Parathyroid adenoma (tissue), 2 donors: ENCODE measurements at regions not wholly inside any gene's neighbourhood (a gene's known extent, or its start where the extent isn't known, plus 50 kb on each side); places are given as distances from the start of the nearest gene placed in this dataset.

Source experiments
- H2AFZ ChIP-seq: fragments of 300-600 bp; sonication (generic); one replicate; pipeline ENCODE4 v1.7.0; 2017; ENCODE audit warnings: antibody characterized with exemption, mild to moderate bottlenecking
- H3K27ac ChIP-seq: fragments of 300-600 bp; sonication (generic); one replicate; pipeline ENCODE4 v1.7.0; 2017
- H3K27me3 ChIP-seq: fragments of 300-600 bp; sonication (generic); one replicate; pipeline ENCODE4 v1.7.0; 2017; ENCODE audit warnings: low read length; ENCODE audit not compliant: control insufficient read depth, insufficient read depth
- H3K36me3 ChIP-seq: fragments of 300-600 bp; sonication (generic); one replicate; pipeline ENCODE4 v1.7.0; 2017; ENCODE audit warnings: low read length; ENCODE audit not compliant: control insufficient read depth, insufficient read depth
- H3K4me1 ChIP-seq: fragments of 300-600 bp; sonication (generic); one replicate; pipeline ENCODE4 v1.7.0; 2017; ENCODE audit warnings: control low read depth
- H3K4me2 ChIP-seq: fragments of 300-600 bp; sonication (generic); one replicate; pipeline ENCODE4 v1.7.0; 2017; ENCODE audit warnings: low read length
- H3K4me3 ChIP-seq: fragments of 300-600 bp; sonication (generic); one replicate; pipeline ENCODE4 v1.7.0; 2017; ENCODE audit warnings: low read depth, low read length
- H3K79me2 ChIP-seq: fragments of 300-600 bp; sonication (generic); one replicate; pipeline ENCODE4 v1.7.0; 2017; ENCODE audit warnings: control low read depth
- H3K9ac ChIP-seq: fragments of 300-600 bp; sonication (generic); one replicate; pipeline ENCODE4 v1.7.0; 2017; ENCODE audit warnings: mild to moderate bottlenecking
- H3K9me3 ChIP-seq: fragments of 300-600 bp; sonication (generic); one replicate; pipeline ENCODE4 v1.7.0; 2017; ENCODE audit warnings: low read length; ENCODE audit not compliant: control insufficient read depth
- CTCF ChIP-seq: fragments of 300-600 bp; sonication (generic); IDR thresholded peaks from one replicate; pipeline ENCODE4 v1.7.0; 2017; ENCODE audit warnings: antibody characterized with exemption, mild to moderate bottlenecking
- donor health status: primary hyperparathyroidism.

- Histone ChIP-seq H3K4me2 (no peak overlapping the region), H2AFZ (no peak overlapping the region), H3K9ac (no peak overlapping the region)
These were observed 151.0 kb downstream of the VCX3A start for GRCh38 chrX:6383917-6384316.

DNA sequence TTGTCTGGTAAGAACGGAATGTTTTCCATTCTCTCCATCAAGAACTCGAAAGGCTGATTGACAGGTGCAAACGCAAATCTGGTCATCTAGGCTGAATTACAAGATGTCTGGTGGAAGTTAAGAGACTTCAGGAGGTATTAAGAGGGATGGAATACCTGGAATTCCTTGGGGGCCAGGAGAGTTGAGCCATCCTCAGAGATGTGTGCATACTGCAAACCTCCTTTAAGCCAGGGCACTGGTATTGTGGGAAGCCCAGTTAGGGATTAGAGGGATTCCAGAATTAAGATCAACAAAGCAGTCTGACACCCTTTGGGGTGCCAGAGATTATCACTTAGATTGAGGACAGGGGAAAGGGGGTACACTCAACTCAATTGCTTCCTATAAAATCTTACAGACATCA is 151.4 kb downstream of the VCX3A start:
- Histone ChIP-seq H3K79me2 (no peaks in the 10 kb centered on the region), H3K27me3 (no peaks in the 10 kb centered on the region), H3K4me2 (no peak overlapping the region), H3K4me3 (no peak overlapping the region), H3K36me3 (no peaks in the 10 kb centered on the region), H3K27ac (no peak overlapping the region), H3K4me1 (no peaks in the 10 kb centered on the region), H3K9ac (no peak overlapping the region), H3K9me3 (no peaks in the 10 kb centered on the region), H2AFZ (no peak overlapping the region)
- TF ChIP-seq CTCF = no peak

More at GRCh38 chrX:6383917-6384316, 151.0 kb downstream of the VCX3A start:
- H3K4me3 ChIP-seq = no peak overlapping the region
- no peaks in the 10 kb centered on the region for H3K9me3 ChIP-seq
- H3K79me2 ChIP-seq = no peaks in the 10 kb centered on the region
- H3K27ac ChIP-seq = no peak overlapping the region
- H3K4me1 ChIP-seq = no peaks in the 10 kb centered on the region
- H3K36me3 ChIP-seq = no peaks in the 10 kb centered on the region
- no peak for TF ChIP-seq CTCF
- H3K27me3 ChIP-seq = no peaks in the 10 kb centered on the region

DNA sequence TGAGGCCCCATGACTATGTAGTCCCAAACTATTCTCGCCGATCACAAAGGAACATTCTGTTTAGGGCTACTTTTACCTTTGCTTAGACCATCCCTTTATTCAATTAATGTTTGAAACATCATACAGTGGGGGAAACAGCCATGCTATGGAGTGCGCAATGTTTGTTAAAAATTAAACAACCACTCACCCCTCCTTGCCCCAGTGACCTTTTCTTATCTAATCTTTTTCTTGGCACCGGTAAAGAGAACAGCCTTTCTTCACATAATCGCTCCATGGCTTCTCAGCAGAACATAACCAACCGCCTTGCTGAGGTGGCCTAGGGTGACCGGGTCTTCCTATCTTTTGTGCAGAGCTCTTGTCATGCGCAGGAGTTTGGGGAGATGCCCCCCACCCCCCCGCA is 152.6 kb downstream of the VCX3A start:
- H3K79me2 ChIP-seq = no peaks in the 10 kb centered on the region
- no peak overlapping the region for H3K9ac ChIP-seq
- H3K27ac ChIP-seq = no peak overlapping the region
- no peaks in the 10 kb centered on the region for H3K27me3 ChIP-seq
- no peaks in the 10 kb centered on the region for H3K4me1 ChIP-seq
- H3K4me2 ChIP-seq = no peak overlapping the region
- H2AFZ ChIP-seq = no peak overlapping the region
- TF ChIP-seq CTCF = no peak
- H3K9me3 ChIP-seq = no peaks in the 10 kb centered on the region
- no peak overlapping the region for H3K4me3 ChIP-seq
- no peaks in the 10 kb centered on the region for H3K36me3 ChIP-seq

GRCh38 chrX:6377103-6377764 is 148.6 kb upstream of the NLGN4X start:
- Histone ChIP-seq H3K9ac (no peak overlapping the region), H3K27ac (no peak overlapping the region), H3K36me3 (no peaks in the 10 kb centered on the region), H3K9me3 (no peaks in the 10 kb centered on the region), H3K4me2 (no peak overlapping the region), H3K79me2 (no peaks in the 10 kb centered on the region), H3K27me3 (no peaks in the 10 kb centered on the region), H2AFZ (no peak overlapping the region), H3K4me1 (no peaks in the 10 kb centered on the region), H3K4me3 (no peak overlapping the region)
- no peak for TF ChIP-seq CTCF

DNA sequence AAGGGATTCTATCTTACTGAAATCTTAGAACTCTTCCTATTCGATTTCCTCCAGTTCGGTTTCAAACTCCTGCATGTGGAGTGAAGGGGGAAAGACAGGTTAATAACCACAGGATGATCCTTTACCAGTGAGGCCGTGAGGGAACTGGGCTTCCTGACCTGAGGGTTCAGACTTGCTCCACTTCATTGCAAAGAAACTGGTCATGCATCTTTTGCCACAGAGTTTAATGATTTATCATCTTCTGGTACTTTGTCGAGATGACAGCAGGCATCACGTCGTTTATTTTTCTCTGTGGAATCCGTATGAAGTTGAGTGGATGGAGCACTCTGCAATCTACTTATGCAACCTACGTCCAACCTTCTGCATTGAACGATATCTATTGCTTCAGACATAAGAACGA is 145.9 kb upstream of the NLGN4X start:
- no peaks in the 10 kb centered on the region for H3K27me3 ChIP-seq
- no peaks in the 10 kb centered on the region for H3K36me3 ChIP-seq
- no peak overlapping the region for H3K4me2 ChIP-seq
- no peaks in the 10 kb centered on the region for H3K79me2 ChIP-seq
- H2AFZ ChIP-seq = no peak overlapping the region
- H3K27ac ChIP-seq = no peak overlapping the region
- no peaks in the 10 kb centered on the region for H3K9me3 ChIP-seq
- no peak for TF ChIP-seq CTCF
- no peak overlapping the region for H3K4me3 ChIP-seq
- H3K9ac ChIP-seq = no peak overlapping the region
- H3K4me1 ChIP-seq = no peaks in the 10 kb centered on the region
